ENCODE measurements at regions not wholly inside any gene's neighbourhood (a gene's known extent, or its start where the extent isn't known, plus 50 kb on each side); places are given as distances from the start of the nearest gene placed in this dataset.
"Not testable (repeated sequence)": the region's sequence is repeated elsewhere in the genome, so short reads cannot be mapped to it uniquely, and the experiment has no call there.

DNA sequence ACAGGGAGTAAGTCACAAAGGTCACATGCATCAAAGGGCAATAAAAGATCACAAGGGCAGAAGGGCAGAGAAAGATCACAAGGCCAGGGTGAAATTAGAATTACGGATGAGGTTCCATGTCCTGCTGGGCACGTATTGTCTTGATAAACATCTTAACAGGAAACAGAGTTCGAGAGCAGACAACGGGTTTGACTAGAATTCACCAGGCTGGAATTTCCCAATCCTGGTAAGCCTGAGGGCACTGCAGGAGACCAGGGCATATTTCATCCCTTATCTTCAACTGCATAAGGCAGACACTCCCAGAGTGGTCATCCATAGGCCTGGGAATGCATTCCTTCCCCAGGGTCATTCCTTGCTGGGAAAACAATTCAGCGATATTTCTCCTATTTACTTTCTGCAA, 1652.9 kb upstream of the PCDH10 start:
- H3K4me1 ChIP-seq (ENCODE audit: control insufficient read depth, insufficient read depth, low read length); H3K36me3 ChIP-seq (ENCODE audit: control insufficient read depth, insufficient read depth, low read length); H3K9me3 ChIP-seq (ENCODE audit: control insufficient read depth, insufficient read depth, low read length); H3K4me3 ChIP-seq (ENCODE audit: low read depth, low read length); H3K9ac ChIP-seq (ENCODE audit: low read depth, low read length); H3K27me3 ChIP-seq (ENCODE audit: control insufficient read depth, insufficient read depth, low read length): not testable (repeated sequence)

GRCh38 chr4:131499141-131499873, 1649.8 kb upstream of the PCDH10 start:
- no peak overlapping the region for H3K4me3 ChIP-seq (ENCODE audit: low read depth, low read length)
- H3K27me3 ChIP-seq (ENCODE audit: control insufficient read depth, insufficient read depth, low read length) = no peaks in the 10 kb centered on the region
- peaks cover 4% of the 10 kb centered on the region for H3K9me3 ChIP-seq (ENCODE audit: control insufficient read depth, insufficient read depth, low read length)
- no peaks in the 10 kb centered on the region for H3K4me1 ChIP-seq (ENCODE audit: control insufficient read depth, insufficient read depth, low read length)
- H3K9ac ChIP-seq (ENCODE audit: low read depth, low read length) = no peak overlapping the region
- H3K36me3 ChIP-seq (ENCODE audit: control insufficient read depth, insufficient read depth, low read length) = no peaks in the 10 kb centered on the region

- no peak overlapping the region for H3K9ac ChIP-seq (ENCODE audit: low read depth, low read length)
- H3K9me3 ChIP-seq (ENCODE audit: control insufficient read depth, insufficient read depth, low read length) = no peaks in the 10 kb centered on the region
- H3K36me3 ChIP-seq (ENCODE audit: control insufficient read depth, insufficient read depth, low read length) = no peaks in the 10 kb centered on the region
- no peak overlapping the region for H3K4me3 ChIP-seq (ENCODE audit: low read depth, low read length)
- H3K27me3 ChIP-seq (ENCODE audit: control insufficient read depth, insufficient read depth, low read length) = no peaks in the 10 kb centered on the region
- H3K4me1 ChIP-seq (ENCODE audit: control insufficient read depth, insufficient read depth, low read length) = no peaks in the 10 kb centered on the region
These were observed 1639.6 kb upstream of the PCDH10 start for GRCh38 chr4:131509521-131509920.

- Histone ChIP-seq H3K9ac (ENCODE audit: low read depth, low read length) (no peak overlapping the region), H3K4me1 (ENCODE audit: control insufficient read depth, insufficient read depth, low read length) (no peaks in the 10 kb centered on the region), H3K27me3 (ENCODE audit: control insufficient read depth, insufficient read depth, low read length) (no peaks in the 10 kb centered on the region), H3K4me3 (ENCODE audit: low read depth, low read length) (no peak overlapping the region), H3K9me3 (ENCODE audit: control insufficient read depth, insufficient read depth, low read length) (no peaks in the 10 kb centered on the region), H3K36me3 (ENCODE audit: control insufficient read depth, insufficient read depth, low read length) (no peaks in the 10 kb centered on the region)
These were observed 1622.4 kb upstream of the PCDH10 start for GRCh38 chr4:131526686-131527085.

DNA sequence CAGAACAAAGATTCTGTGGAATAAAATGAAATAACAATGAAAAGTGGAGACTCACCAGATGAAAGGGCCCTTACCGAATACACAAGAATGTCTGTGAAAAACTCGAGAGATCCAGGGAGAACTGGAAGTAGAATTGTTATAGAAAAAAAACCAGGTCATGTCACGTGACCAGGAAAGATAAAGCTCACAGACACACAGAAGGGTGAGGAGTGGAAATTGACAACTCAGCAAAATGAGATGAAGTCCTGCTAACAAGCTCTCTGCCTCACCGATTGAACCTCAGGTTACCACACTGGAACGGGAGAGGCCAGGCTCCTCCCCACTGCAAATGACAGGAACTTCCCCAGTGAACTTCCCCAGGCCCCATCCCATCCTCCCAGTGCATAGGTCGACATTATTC, 1618.0 kb upstream of the PCDH10 start:
- Histone ChIP-seq H3K27me3 (ENCODE audit: control insufficient read depth, insufficient read depth, low read length) (no peaks in the 10 kb centered on the region), H3K9me3 (ENCODE audit: control insufficient read depth, insufficient read depth, low read length) (no peaks in the 10 kb centered on the region)

GRCh38 chr4:131534944-131535645, 1614.0 kb upstream of the PCDH10 start:
- Histone ChIP-seq H3K9me3 (ENCODE audit: control insufficient read depth, insufficient read depth, low read length) (no peaks in the 10 kb centered on the region), H3K27me3 (ENCODE audit: control insufficient read depth, insufficient read depth, low read length) (no peaks in the 10 kb centered on the region)

More for the DNA sequence above, 1618.0 kb upstream of the PCDH10 start:
- H3K36me3 ChIP-seq (ENCODE audit: control insufficient read depth, insufficient read depth, low read length) = no peaks in the 10 kb centered on the region
- no peak overlapping the region for H3K4me3 ChIP-seq (ENCODE audit: low read depth, low read length)
- H3K9ac ChIP-seq (ENCODE audit: low read depth, low read length) = no peak overlapping the region
- no peaks in the 10 kb centered on the region for H3K4me1 ChIP-seq (ENCODE audit: control insufficient read depth, insufficient read depth, low read length)

GRCh38 chr4:131540256-131540655, 1608.8 kb upstream of the PCDH10 start:
- Histone ChIP-seq H3K9me3 (ENCODE audit: control insufficient read depth, insufficient read depth, low read length) (no peaks in the 10 kb centered on the region), H3K36me3 (ENCODE audit: control insufficient read depth, insufficient read depth, low read length) (no peaks in the 10 kb centered on the region), H3K27me3 (ENCODE audit: control insufficient read depth, insufficient read depth, low read length) (no peaks in the 10 kb centered on the region), H3K4me3 (ENCODE audit: low read depth, low read length) (no peak overlapping the region), H3K4me1 (ENCODE audit: control insufficient read depth, insufficient read depth, low read length) (no peaks in the 10 kb centered on the region), H3K9ac (ENCODE audit: low read depth, low read length) (no peak overlapping the region)

More at GRCh38 chr4:131534944-131535645, 1614.0 kb upstream of the PCDH10 start:
- Histone ChIP-seq H3K4me3 (ENCODE audit: low read depth, low read length) (no peak overlapping the region), H3K4me1 (ENCODE audit: control insufficient read depth, insufficient read depth, low read length) (no peaks in the 10 kb centered on the region), H3K36me3 (ENCODE audit: control insufficient read depth, insufficient read depth, low read length) (no peaks in the 10 kb centered on the region), H3K9ac (ENCODE audit: low read depth, low read length) (no peak overlapping the region)

- Histone ChIP-seq H3K4me3 (ENCODE audit: low read depth, low read length) (no peak overlapping the region), H3K4me1 (ENCODE audit: control insufficient read depth, insufficient read depth, low read length) (no peaks in the 10 kb centered on the region), H3K9ac (ENCODE audit: low read depth, low read length) (no peak overlapping the region), H3K27me3 (ENCODE audit: control insufficient read depth, insufficient read depth, low read length) (no peaks in the 10 kb centered on the region), H3K9me3 (ENCODE audit: control insufficient read depth, insufficient read depth, low read length) (no peaks in the 10 kb centered on the region), H3K36me3 (ENCODE audit: control insufficient read depth, insufficient read depth, low read length) (no peaks in the 10 kb centered on the region)
These were observed 1601.5 kb upstream of the PCDH10 start for GRCh38 chr4:131547506-131547981.

- H3K9ac ChIP-seq (ENCODE audit: low read depth, low read length) = no peak overlapping the region
- no peaks in the 10 kb centered on the region for H3K27me3 ChIP-seq (ENCODE audit: control insufficient read depth, insufficient read depth, low read length)
- H3K4me3 ChIP-seq (ENCODE audit: low read depth, low read length) = no peak overlapping the region
- H3K36me3 ChIP-seq (ENCODE audit: control insufficient read depth, insufficient read depth, low read length) = no peaks in the 10 kb centered on the region
- H3K4me1 ChIP-seq (ENCODE audit: control insufficient read depth, insufficient read depth, low read length) = no peaks in the 10 kb centered on the region
- H3K9me3 ChIP-seq (ENCODE audit: control insufficient read depth, insufficient read depth, low read length) = no peaks in the 10 kb centered on the region
These were observed 1597.8 kb upstream of the PCDH10 start for GRCh38 chr4:131551306-131551705.

DNA sequence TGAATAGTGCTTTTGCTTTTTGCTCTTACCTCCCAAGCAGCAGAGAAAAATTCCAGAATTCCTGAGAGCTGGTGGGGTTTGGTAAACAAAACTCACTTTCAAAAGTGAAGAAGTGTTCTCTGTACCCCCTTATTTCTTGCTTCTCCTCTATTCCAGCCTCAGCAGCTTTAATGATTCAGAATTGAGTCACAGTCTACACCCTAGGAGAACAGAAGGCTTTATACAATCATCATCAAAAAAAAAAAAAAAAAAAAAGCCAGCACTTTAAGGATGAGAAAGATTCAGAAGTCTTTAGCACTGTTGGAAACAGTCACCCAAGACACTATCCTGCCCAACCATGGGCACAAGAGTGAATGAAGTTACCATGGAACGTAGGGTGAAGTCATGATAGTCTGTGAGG, 1583.1 kb upstream of the PCDH10 start:
- Histone ChIP-seq H3K9ac (ENCODE audit: low read depth, low read length) (no peak overlapping the region), H3K4me1 (ENCODE audit: control insufficient read depth, insufficient read depth, low read length) (no peaks in the 10 kb centered on the region), H3K36me3 (ENCODE audit: control insufficient read depth, insufficient read depth, low read length) (no peaks in the 10 kb centered on the region), H3K27me3 (ENCODE audit: control insufficient read depth, insufficient read depth, low read length) (no peaks in the 10 kb centered on the region), H3K4me3 (ENCODE audit: low read depth, low read length) (no peak overlapping the region), H3K9me3 (ENCODE audit: control insufficient read depth, insufficient read depth, low read length) (peaks cover 5% of the 10 kb centered on the region)

DNA sequence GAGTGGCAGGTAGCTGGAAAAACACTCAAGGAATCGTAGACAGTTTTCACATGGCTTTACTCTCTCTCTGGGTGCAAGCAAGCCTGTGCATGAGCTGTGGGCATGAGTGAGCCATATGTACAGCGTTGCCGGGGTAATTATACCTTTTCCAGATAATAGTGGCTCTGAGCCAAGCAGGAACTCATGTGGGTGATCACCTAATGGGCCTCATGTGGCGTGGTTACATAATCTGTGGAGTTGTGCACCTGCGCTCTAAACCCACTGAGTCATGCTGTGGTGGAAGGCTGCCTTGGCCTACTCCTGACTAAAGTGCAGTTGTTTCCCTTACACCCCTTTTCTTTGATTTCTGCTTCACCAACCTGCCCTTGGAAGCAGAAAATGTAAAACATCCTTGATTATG, 1564.5 kb upstream of the PCDH10 start:
- peaks cover 2% of the 10 kb centered on the region for H3K9me3 ChIP-seq (ENCODE audit: control insufficient read depth, insufficient read depth, low read length)
- no peak overlapping the region for H3K4me3 ChIP-seq (ENCODE audit: low read depth, low read length)
- no peak overlapping the region for H3K9ac ChIP-seq (ENCODE audit: low read depth, low read length)
- no peaks in the 10 kb centered on the region for H3K4me1 ChIP-seq (ENCODE audit: control insufficient read depth, insufficient read depth, low read length)
- no peaks in the 10 kb centered on the region for H3K27me3 ChIP-seq (ENCODE audit: control insufficient read depth, insufficient read depth, low read length)
- no peaks in the 10 kb centered on the region for H3K36me3 ChIP-seq (ENCODE audit: control insufficient read depth, insufficient read depth, low read length)

DNA sequence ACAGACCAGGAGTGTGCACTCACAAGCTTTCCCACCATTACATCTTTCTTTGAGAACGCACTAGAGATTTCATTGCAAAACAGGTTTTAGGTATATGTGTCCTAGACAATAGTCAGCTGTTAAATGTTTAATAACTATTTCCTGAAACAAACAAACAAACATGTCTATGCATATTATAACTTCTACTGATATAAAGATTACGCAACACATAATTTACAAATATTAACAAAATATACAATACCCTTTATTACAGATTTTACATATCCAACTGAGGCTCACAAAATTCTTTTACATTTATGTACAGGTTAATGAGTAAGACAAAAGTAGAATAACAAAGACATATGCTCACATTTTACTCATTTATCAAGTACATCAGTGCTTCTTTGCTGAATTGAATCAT, 1554.0 kb upstream of the PCDH10 start:
- no peak overlapping the region for H3K9ac ChIP-seq (ENCODE audit: low read depth, low read length)
- no peaks in the 10 kb centered on the region for H3K27me3 ChIP-seq (ENCODE audit: control insufficient read depth, insufficient read depth, low read length)
- H3K36me3 ChIP-seq (ENCODE audit: control insufficient read depth, insufficient read depth, low read length) = no peaks in the 10 kb centered on the region
- H3K9me3 ChIP-seq (ENCODE audit: control insufficient read depth, insufficient read depth, low read length) = no peaks in the 10 kb centered on the region
- no peaks in the 10 kb centered on the region for H3K4me1 ChIP-seq (ENCODE audit: control insufficient read depth, insufficient read depth, low read length)
- H3K4me3 ChIP-seq (ENCODE audit: low read depth, low read length) = no peak overlapping the region

Data from iPS-15b (cell line).